GM19455 (cell line): ENCODE measurements at regions not wholly inside any gene's neighbourhood (a gene's known extent, or its start where the extent isn't known, plus 50 kb on each side); places are given as distances from the start of the nearest gene placed in this dataset.
"Not testable (repeated sequence)": the region's sequence is repeated elsewhere in the genome, so short reads cannot be mapped to it uniquely, and the experiment has no call there.

ENCODE experiments used
- ATAC-seq: cut with Tn5 transposase; IDR thresholded peaks from one replicate; pipeline ENCODE4 v1.9.1; 2021; ENCODE audit not compliant: unreplicated experiment

DNA sequence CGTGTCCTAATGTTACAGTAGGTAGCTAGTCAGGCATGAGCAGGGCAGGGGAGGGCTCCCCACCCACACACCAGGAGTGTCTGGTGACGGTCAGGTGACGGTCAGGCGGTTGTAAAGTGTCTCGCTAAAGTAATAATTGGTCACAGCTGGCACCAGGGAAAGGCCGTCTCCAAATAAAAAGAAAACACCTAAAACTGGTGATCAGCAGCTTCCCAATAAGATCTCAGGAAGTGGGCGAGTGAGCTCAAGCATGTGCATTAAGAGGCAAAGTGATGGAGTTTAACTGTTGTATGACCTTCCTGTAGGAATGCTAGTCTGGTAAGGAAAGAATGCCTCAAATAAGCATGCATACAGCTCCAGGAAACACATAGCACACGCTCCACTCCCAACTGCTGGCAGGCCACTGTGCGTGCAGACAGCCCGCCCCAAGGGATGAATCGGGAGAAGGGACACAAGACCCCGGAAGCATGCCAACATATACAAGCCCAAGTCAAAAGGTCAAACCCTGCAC is 177.1 kb downstream of the RNF144A start:
- ATAC-seq, result no peak

GRCh38 chr2:7096726-7097352 is 179.6 kb downstream of the RNF144A start:
- no peak for ATAC-seq

- peak; percentile 87 for ATAC-seq
Observed at GRCh38 chr2:7097353-7097895, 180.2 kb downstream of the RNF144A start.

DNA sequence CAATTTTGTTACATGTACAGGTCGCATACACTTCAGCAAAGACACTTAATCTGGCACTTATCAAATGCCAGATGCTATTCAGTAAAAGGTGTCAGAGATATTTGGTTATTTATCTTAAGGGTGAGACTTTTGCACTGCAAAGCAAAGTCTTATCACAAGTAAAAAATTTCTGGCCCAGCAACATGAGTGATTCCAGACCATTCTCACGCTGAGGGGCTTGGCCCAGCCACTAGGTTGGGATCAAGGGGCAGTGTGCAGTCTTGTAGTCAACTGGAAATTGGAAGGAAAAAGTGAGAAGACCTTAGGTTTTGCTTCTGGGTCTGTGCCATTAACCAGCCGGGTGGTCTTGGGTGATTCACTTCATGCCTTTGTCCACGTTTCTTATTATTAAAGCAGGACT is 181.6 kb downstream of the RNF144A start:
- no peak for ATAC-seq

DNA sequence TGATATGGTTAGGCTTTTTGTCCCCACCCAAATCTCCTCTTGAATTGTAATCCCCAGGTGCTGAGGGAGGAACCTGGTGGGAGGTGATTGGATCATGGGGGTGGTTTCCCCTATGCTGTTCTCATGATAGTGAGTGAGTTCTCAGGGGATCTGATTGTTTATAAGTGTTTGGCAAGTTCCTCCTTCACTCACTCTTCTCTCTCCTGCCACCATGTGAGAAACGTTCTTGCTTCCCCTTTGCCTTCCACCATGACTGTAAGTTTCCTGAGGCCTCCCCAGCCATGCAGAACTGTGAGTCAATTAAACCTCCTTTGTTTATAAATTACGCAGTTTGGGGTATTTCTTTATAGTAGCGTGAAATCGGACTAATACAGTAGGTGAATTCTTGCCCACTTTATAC is 182.5 kb downstream of the RNF144A start:
- not testable (repeated sequence) for ATAC-seq

GRCh38 chr2:7102826-7103225 is 185.6 kb downstream of the RNF144A start:
- no peak for ATAC-seq

GRCh38 chr2:7108792-7109532 is 191.8 kb downstream of the RNF144A start:
- ATAC-seq, result no peak

GRCh38 chr2:7109533-7109885 is 192.3 kb downstream of the RNF144A start:
- ATAC-seq, result no peak

- ATAC-seq, result no peak
Observed at GRCh38 chr2:7111626-7112025, 194.4 kb downstream of the RNF144A start.

DNA sequence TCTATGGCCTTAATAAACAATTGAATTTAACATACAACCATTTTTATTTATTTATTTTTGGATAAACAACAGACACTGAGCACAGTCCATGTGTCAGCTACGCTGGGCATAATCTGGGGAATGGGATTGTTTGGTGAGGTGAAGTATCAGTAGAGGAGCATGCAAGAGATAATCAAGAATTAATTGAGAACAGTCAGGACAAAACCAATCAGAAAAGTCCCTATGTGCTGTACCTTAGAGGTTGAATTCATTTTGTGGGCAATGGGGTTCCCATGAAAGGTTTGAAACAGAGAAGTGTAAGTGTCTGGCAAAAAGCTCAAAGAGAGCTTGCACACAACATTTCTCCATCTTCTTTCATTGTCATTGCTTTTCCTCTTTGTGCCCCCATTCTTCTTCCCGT is 198.2 kb downstream of the RNF144A start:
- no peak for ATAC-seq

DNA sequence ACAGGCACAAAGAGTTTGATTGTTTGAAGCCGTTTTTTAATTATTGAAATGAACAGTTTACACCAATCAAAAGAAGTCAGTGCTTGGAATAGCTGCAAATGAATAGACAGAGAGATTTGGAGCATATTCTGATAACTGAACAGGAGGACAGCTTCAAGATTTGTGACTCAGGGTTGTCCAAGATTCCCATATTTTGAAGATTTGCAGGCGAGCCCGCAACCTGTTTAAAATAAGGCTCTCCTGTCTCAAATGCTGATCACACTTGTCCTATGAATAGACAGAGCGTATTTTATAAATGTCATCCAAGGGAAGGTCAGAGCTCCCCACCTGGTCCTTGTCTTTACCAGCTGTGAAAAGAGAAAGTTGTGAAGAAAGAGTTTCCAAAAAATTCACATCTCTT is 198.7 kb downstream of the RNF144A start:
- ATAC-seq, result no peak

DNA sequence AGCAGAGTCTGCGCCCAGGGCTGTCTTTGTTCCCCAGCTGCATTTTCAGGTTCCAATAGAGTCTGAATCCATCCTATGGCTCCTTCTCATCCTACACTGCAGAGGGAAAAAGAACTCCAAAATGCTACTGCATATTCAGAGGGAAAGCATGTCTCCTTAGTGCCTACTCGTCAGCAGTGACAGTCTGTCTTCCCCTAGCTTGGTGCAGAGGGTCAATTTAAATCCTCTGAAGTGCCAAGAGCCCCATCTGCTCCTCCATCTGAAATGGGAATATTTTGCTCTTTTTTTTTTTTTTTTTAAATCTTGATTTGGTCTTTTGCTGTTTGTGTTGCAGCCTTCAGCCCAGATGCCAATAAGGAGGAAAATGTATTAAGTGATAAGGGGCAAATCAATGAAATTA is 199.3 kb downstream of the RNF144A start:
- no peak for ATAC-seq

GRCh38 chr2:7117076-7117475 is 199.9 kb downstream of the RNF144A start:
- no peak for ATAC-seq

DNA sequence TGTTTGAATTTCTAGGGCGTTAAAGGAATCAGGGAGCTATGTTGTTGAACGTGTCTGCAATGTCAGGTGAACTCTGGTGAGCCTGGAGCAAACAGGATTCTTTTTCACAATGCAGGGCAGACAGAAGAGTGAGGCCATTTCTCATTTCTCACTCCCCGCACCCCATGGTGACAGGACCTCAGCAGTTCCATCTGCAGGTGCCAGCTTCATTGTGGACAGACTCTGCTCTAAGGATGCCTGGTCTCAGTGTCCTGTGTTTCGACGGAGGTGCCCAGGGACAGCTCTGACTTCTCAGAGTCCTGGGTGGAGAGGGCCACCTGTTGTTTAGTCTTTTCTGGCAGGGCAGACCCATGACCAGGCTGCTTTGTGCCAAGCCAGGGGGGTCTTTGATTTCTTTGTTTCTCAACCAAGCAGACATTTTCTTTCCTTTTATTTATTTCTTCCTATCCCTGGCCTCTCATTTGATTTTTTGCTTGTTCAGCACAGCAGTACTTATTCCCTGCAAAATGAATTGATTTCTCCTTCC is 201.5 kb downstream of the RNF144A start:
- ATAC-seq, result no peak

GRCh38 chr2:7119132-7119835 is 202.1 kb downstream of the RNF144A start:
- ATAC-seq, result no peak

DNA sequence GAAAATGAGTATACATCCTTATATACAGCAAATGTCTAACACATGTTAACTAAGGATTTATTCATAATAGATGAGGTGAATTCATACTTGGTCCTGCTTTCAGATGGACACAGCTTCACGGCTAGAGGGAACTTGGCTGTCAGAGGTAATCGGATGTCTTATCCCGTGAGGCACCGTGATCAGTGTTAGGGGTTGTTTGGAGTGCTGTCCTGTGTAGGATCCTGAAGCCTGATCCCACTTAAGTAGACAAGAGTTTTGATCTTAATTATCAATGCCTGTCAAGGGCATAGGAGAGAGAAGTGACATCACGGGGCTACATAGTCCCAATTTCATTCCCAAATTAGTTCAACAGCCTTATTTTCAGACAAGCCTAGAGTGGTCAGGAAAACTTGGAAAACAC is 204.6 kb downstream of the RNF144A start:
- no peak for ATAC-seq

GRCh38 chr2:7127156-7127555 is 209.9 kb downstream of the RNF144A start:
- no peak for ATAC-seq

DNA sequence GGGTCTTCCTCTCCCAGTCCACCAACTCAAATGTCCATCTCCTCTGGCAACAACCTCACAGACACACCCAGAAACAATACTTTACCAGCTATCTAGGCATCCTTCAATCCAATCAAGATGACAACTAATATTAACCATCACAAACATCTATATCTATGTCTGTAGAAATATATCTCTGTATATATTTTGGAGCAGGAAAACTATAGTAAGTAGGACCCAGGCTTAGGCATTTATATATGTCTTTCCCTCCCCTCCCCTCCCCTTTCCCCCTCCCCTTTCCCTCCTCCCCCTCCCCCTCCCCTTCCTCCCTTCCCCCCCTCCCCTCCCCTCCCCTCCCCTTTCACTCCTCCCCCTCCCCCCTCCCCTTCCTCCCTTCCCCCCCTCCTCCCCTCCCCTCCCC is 210.5 kb downstream of the RNF144A start:
- ATAC-seq, result no peak

DNA sequence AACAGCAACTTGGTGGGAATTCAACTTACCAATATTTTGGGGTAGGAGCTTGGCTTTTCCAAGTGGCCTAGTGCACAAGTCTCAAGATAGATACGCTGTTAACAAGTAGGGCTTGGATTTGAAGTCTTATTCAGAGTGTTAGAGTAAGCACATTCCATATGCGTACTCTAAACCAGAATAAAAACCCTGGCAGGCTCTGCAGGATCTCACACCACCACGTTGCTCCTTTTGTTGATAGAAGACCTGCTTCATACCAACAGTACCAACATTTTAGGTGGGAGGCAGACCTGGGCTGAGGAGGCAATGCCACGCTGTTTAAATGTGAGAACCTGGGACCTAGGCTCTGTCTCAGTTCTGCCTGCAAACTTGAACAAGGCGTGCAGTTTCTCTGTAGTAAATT is 214.0 kb downstream of the RNF144A start:
- no peak for ATAC-seq

GRCh38 chr2:7132753-7133152 is 215.5 kb downstream of the RNF144A start:
- no peak for ATAC-seq

GRCh38 chr2:7133521-7133920 is 216.3 kb downstream of the RNF144A start:
- ATAC-seq, result no peak

DNA sequence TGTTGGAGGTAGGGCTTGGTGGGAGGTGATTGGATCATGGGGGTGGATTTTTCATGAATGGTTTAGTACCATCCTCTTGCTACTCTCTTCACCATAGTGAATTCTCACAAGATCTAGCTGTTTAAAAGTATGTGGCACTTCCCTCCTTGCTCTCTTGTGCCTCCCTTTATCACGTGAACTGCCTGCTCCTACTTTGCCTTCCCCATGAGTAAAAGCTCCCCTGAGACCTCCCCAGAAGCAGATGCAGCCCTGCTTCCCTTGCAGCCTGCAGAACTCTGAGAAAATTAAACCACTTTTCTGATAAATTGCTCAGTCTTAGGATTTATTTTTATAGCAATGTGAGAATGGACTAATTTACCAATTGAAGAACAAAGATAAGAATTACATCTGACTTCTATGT is 223.1 kb downstream of the RNF144A start:
- no peak for ATAC-seq
